SK-MEL-5 (cell line): ENCODE measurements at regions not wholly inside any gene's neighbourhood (a gene's known extent, or its start where the extent isn't known, plus 50 kb on each side); places are given as distances from the start of the nearest gene placed in this dataset.

Experiments used
- DNase-seq: peaks from one replicate; pipeline ENCODE4 v3.0.0-alpha.2; 2016; ENCODE audit warnings: low read depth, low spot score
- in situ Hi-C: cut with HindIII; loops from 2 replicates; pipeline ENCODE4 v1.10.0; 2016; ENCODE audit warnings: low sequenced_read_pairs, high pct_unique_total_duplicates, low pct_unique_long_range_greater_than_20kb

DNA sequence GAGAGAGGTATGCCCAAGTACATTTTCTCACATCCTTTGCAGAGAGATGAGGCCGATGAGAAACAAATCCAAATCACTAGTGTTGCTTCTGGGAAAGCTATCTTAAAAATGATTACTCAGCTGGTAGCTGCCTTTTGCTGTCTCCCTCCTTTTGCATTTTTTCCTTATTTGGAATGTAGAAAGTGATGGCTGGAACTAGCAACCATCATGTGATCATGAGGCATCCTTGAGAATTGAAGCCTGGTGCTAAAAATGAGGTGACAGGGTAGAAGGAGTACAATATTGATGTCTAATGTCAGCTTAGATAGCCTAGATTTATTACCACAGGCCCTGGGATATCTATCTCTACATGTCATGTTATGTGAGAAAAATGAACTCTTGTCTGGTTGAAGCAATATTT lies 109.3 kb upstream of the TAF11L2 start:
- in situ Hi-C loops, result no loop called here

DNA sequence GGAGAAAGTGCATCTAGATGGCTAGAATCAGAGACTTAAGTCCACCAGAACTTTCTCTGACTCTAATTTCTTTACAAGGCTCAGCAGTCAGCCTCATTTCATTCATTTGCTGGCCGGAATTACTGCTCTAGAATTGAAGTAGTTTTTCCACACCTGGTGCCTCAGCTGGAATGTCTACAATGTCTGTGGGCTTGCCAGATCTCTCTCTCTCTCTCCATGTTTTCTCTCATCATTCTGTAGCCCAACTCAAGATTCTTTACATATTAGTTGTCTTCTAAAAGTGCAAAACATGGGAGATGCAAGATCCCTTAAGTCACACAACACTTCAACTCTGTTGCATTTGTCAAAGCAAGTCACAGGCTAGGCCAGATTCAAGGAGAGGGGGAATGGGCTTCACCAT lies 103.9 kb upstream of the TAF11L2 start:
- in situ Hi-C loops, result no loop called here
- DNase-seq, result no peak

More for the DNA sequence above, 109.3 kb upstream of the TAF11L2 start:
- DNase-seq, result no peak

DNA sequence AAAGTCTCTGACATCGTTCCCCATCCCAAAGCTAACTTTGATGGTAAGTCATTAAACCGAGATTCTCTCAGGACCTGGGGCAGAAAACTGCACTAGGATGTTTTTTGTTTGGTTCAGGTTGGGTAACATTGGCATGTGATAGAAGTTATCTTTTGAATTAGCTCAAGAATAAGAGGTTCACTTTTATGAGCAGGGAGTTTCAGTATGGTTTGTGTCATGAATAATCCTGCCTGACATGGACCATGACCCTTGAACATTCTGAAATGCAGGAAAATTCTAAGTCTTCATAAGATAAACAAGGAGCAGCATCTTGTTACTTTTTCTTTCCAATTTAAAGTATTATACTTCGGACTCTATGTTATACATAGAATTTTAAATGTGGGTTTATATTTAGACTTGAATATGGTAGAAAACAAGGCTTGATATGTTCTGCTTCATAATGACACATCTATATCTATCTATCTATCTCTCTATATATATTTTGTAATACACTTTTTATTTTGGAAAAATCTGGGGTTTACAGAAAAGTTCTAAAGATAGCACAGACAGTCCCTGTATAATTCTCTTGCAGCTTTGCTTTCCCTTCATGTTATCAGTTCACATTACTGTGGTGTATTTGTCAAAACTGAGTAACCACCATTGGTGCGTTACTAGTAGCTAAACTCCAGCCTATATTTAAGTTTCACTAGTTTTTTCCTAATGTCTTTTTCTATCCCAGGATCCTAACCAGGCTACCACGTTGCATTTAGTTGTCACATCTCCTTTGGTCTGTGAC lies 102.7 kb upstream of the TAF11L2 start:
- in situ Hi-C loops, result no loop called here
- DNase-seq, result no peak

DNA sequence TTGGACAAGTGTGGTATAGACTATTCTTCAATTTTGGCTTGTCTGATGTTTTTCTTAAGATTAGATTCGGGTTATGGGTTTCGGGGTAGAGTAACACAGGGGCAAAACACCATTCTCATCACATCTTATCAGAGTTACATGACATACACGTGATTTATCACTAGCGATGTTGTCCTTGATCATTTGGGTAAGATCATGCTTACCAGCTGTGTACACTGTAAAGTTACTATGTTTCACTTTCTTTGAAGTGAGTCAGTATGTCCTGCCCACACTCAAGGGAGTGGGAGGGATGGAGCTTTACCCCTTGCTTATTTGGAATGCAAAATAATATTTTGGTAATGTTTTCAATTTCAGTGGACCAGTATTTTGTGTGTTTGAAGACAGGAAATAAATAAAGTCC lies 101.8 kb upstream of the TAF11L2 start:
- in situ Hi-C loops, result no loop called here
- DNase-seq, result no peak

DNA sequence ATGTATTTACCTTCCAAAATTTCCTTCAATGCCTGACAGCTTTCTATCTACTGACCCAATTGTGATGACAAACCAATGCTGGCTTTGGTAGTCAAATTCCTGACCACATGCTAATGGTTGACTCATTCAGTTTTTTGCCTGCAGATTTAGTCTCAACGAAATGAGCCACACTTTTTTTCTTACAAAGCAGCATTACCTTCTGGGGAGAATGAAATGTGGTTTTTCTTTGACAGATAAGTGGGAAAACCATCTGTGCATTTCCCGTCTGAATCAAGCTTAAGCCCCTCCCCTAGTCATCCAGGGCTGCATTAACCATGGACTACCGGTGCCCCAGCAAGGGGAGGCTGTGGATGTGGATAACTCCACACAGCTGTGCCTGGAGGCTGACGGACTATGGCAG lies 99.6 kb upstream of the TAF11L2 start:
- in situ Hi-C loops, result no loop called here
- DNase-seq, result no peak

DNA sequence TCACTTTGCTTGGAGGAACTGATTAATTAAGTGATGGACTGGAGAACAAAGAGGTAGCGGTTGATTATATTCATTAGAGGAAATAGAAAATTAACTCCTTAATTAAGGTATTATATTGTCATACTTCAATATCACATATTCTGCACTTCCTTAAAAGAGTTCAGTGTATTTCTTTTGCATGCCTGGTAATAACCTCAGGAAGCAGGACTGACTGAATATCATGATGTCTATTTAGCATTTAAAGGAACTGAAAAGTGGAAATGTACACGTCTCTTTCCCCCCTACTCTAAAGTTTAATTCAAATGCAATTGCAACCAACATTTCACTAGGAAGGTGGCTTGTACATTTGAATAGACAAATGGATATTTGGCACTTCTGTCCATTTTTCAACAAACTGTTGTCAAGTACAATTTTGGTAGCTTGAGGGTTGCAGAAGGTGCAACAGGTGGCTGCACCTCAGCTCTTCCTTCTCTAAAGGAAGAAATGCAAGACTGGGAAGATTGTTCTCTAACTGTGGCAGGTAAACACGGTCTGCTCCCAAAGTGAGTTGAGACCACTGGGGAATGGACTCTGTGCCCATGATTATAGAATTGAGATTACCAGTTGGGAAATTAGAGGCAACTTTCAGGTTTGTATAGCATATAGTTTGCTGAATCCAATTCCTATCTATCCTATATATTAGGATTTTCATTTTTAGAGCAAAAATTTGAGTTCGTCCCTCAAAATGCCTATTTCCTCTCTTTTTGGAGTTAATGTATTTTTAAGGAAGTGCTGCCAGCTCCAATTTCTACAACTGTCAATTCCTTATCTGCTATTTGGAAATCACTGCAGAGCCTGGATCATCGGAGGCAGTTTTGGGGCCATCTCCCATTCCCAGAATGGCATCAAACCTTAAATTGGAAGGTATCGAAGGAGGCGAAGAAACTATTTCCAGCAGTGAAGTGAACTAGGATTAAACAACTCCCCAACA lies 98.9 kb upstream of the TAF11L2 start:
- no peak for DNase-seq
- in situ Hi-C loops, result no loop called here

DNA sequence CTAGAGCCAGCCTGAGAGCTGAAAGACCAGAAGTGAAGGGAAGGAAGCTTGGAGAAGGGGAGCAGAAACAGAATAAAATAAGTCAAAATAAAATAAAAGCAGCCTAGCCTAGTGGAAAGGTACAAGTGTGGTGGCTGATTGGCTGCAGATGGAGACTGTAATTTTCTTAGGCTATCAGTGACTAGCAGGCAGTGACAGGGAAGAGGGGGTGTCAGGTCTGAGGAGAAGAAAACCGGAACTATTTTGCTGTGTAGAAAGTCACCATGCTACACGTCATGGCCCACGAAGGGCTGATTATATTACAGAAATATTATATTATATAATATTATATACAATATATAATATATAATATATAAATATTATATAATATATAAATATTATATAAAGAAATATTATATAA lies 98.1 kb upstream of the TAF11L2 start:
- no peak for DNase-seq
- in situ Hi-C loops, result no loop called here

DNA sequence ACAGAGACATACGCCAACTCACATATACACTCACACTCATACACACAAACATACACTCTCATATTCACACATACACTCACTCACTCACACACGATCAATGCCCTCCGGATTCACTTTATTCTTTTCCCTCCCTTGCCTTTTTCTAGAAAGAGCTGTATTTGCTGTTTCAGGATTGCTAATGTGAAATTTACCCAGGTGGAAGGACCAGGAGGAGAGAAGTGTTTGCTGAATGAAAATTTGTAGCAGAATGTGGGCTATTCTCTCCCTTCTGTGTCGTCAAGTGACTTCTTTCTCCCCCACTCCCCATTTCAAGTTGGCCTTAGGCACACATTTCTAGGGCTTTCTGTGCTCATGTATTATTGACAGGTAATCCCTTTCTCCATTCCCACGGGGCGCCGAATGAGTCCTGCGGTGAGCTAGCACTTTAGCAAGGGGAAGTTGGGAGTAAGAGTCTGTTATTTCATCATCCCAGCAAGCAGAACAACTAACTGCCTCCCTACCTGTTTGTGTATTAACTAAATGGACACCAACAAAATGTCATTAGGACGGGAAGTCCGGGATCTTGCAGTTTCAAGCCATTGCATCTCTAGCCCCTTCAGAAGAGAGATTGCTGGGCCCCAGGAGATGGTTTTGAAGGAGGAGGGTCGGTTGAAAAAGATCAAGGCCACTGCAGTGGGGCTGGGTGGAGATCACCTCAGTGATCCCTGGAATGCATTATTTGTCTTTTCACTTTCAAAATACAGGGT lies 97.1 kb upstream of the TAF11L2 start:
- DNase-seq, result no peak
- in situ Hi-C loops, result no loop called here

DNA sequence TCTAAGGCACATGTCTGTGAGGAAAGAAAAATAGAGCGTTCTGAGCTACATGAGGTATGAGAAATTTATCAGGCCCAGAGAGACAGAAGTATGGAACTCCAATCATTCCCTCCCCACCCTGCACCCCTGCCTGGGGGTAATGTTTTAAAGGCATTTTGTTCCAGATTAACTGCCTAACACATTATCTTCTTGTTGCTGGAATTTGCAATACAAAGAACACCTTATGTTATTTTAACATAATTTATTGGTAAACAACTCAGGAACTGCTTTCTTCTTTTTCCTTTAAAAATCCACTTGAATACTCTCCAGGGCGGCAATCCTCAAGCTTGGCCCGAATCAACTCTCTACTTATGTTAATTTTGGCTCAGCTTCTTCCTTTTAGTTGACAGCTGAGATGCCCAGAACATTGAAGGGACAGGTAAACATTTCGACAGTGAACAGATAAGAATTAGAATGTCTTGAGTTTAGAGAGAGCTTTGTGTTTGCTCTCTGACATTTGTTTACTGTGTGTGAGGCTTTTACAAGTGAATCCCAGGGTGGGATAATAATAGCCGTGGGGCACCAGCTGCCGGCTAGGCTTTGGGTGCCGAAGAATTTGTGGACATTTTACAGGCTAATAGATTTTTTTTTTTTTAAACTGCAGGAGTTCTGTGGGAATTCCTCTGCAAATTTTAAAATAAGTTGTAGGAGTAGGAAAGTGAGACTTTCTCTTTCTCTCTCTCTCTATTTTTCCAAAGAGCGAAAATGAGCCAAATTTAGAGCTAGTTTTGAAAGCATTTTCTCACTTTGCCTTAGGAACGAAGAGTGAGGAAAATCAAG lies 96.4 kb upstream of the TAF11L2 start:
- in situ Hi-C loops, result no loop called here
- no peak for DNase-seq

DNA sequence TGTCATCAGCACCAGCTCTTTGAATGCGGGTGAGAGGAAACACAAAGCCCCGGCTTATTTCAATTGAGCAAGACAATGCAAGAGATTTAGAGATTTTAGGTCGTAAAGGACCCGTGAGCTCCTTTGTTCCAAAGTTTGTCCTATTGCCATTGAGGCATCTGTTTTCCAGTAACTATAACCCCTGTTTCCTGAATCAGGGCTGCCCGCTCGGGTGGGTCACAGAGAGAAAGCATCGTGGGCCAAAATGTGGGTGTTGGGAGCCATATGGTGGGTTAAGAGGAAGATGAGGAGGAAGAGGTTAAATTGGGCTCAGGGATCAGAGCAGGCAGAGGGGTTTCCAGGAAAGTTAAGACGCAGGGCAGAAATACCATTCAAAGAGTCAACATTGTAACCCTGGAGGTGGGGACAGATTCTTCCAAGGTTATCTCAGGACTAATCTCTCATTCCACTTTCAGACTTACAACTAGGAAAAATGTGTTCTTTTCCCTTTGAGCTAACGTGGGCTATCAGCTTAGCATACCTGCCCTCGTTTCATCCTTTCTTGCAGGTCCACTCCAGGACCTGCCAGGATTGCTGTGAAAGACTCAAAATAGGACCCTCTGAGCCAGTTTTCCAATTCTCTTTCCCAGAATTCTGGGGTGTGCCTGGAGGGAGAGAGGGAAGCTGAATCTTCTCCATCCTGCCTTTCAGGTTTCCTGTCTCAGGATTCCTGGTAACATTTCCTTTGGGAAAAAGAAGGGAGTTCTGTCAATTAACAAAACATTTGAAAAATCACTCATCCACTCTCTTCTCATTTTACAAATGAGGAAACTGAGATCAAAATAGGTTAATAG lies 95.5 kb upstream of the TAF11L2 start:
- DNase-seq, result no peak
- in situ Hi-C loops, result no loop called here

DNA sequence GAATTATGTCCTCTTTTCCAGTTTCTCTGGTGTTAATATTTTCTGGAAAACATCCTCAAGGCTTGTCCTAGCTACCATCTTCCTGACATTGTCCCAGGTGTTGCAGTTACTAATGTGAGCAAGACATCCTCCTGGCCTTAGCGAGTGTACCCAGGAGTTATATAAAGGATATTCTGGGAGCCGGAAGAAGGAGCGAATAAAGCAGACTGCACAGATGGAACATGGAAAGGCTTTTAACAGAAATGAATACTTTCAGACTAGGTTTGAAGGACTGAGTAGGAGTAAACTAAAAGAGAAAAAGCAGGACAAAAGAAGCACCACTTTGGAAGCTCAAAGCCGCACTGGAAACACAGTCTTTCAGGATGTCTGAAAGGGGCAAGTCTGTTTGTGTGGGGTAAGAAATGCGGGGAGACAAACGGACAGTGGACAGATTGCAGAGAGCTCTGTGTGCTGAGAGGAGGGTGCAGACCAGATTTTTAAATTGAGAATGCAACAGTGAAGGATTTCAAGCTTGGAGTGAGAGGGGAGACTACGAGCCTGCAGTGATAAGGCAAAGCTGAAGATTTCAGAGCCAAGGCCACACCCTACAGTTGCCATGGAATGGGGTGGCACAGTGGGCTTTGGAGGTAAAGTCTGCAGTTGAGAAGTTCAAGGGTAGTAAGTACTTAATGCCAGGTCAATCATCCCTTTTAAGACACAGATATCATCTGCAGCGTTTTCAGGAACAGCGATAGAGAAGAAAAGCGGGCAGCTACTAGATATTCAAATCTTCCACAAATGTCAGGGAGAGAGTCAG lies 94.1 kb upstream of the TAF11L2 start:
- in situ Hi-C loops, result no loop called here
- DNase-seq, result no peak

DNA sequence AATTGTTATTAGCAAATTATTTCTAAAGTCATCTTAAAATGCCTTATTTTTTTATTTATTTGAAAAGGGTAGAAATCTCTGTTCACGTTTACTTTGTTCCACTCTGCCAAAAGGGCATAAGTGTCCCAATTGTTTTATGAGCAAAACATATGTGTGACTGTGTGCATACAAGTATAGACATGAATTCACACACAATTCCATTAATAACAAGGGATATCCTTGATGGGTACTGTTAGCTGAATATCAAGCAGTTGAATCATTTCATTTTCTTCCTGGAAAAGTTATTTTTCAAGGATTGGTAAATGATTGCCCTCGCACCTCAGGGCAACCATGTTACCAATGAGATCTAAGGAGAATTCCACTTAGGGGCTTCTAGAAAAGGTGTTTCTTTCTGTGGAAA lies 92.1 kb upstream of the TAF11L2 start:
- DNase-seq, result no peak
- in situ Hi-C loops, result no loop called here

DNA sequence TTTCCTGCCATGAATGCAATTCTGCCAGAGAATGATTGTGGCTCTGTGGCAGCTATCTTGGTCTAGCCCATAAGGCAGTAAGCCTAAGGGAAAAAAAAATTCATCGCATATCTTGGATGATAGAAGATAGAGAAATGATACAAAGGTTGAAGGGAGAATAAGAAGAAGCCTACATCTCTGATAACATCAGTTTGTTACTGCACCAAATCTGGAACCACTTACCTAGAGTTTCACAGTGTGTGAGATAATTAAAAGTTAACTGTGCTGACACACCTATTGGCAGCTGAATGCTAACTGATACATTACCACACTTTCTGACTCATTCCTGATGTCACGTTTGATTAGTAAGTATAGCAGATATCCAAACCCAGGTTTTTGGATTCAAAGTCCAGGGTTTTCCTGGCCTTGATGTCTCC lies 91.6 kb upstream of the TAF11L2 start:
- no peak for DNase-seq
- in situ Hi-C loops, result no loop called here

DNA sequence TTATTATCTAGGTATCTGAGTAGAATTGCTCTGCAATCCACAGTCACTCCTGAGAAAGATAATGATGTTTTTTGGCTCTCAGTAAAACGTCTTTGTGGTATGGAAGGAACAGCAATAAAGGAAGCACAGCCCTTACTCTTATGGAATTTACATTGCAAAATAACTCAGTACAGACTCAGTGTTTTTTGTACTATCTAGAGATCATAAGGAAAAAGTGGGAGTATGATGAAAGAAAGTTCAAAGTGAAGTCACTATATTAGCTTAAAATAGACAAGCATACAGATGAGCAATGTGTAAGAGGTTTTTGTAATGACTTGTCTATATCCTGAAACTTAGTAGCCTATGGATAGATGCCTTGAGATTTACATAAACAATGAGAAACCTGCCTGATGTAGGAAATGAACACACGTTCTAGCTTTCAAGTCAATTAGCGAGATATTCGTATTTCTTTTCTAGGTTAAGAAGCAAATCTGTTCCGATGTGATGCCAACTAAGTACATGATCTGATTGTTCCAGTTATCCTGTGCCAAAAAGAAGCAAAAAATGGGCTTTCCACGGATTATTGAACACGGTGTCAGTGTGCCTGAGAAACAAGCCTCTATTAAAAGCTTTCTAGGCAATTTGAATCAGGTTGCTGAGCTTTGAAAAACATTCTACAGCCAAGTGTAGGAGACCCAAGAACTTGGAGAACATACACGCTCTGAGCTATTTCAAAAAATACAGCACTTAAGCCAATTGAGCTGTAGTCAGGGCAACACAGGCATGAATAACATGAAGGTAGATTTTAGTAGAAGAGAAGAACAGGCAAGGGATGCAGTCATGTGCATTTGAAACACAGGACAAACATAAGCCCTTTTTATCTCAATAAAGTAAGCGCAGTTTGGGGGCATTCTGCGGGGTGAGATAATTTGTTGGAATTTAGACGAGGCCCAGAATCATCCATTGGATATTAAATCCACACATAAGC lies 86.3 kb upstream of the TAF11L2 start:
- in situ Hi-C loops, result no loop called here
- DNase-seq, result no peak
